SW480 (cell line): ENCODE measurements at regions not wholly inside any gene's neighbourhood (a gene's known extent, or its start where the extent isn't known, plus 50 kb on each side); places are given as distances from the start of the nearest gene placed in this dataset.
"Not testable (repeated sequence)": the region's sequence is repeated elsewhere in the genome, so short reads cannot be mapped to it uniquely, and the experiment has no call there.

Experiments
- DNase-seq: peaks from one replicate; pipeline ENCODE4 v3.0.0-alpha.2; 2016; ENCODE audit warnings: low spot score

GRCh38 chr15:20306497-20307106, 235.0 kb downstream of the GOLGA6L6 start:
- DNase-seq = not testable (repeated sequence)

- not testable (repeated sequence) for DNase-seq
These were observed 235.7 kb downstream of the GOLGA6L6 start for GRCh38 chr15:20305912-20306311.

- DNase-seq = not testable (repeated sequence)
These were observed 236.6 kb downstream of the GOLGA6L6 start for GRCh38 chr15:20305015-20305465.

GRCh38 chr15:20304282-20305014, 237.2 kb downstream of the GOLGA6L6 start:
- not testable (repeated sequence) for DNase-seq

- DNase-seq = not testable (repeated sequence)
These were observed 238.1 kb downstream of the GOLGA6L6 start for GRCh38 chr15:20303248-20304171.

GRCh38 chr15:20302141-20303069, 239.2 kb downstream of the GOLGA6L6 start:
- DNase-seq = not testable (repeated sequence)

- DNase-seq = not testable (repeated sequence)
These were observed 240.0 kb downstream of the GOLGA6L6 start for GRCh38 chr15:20301471-20302081.

GRCh38 chr15:20301041-20301390, 240.6 kb downstream of the GOLGA6L6 start:
- DNase-seq = not testable (repeated sequence)

- DNase-seq = not testable (repeated sequence)
These were observed 241.1 kb downstream of the GOLGA6L6 start for GRCh38 chr15:20300351-20301040.

- not testable (repeated sequence) for DNase-seq
These were observed 243.9 kb downstream of the GOLGA6L6 start for GRCh38 chr15:20297603-20298123.

GRCh38 chr15:20296261-20296660, 245.3 kb downstream of the GOLGA6L6 start:
- DNase-seq = not testable (repeated sequence)

- DNase-seq = no peak
These were observed 246.3 kb downstream of the GOLGA6L6 start for GRCh38 chr15:20295238-20295811.

GRCh38 chr15:20294651-20295237, 246.9 kb downstream of the GOLGA6L6 start:
- DNase-seq = no peak

GRCh38 chr15:20292422-20293005, 249.1 kb downstream of the GOLGA6L6 start:
- DNase-seq = not testable (repeated sequence)

GRCh38 chr15:20291616-20292015, 250.0 kb downstream of the GOLGA6L6 start:
- not testable (repeated sequence) for DNase-seq

- not testable (repeated sequence) for DNase-seq
These were observed 251.0 kb downstream of the GOLGA6L6 start for GRCh38 chr15:20290606-20291005.

GRCh38 chr15:20289538-20290103, 252.0 kb downstream of the GOLGA6L6 start:
- DNase-seq = not testable (repeated sequence)

- DNase-seq = not testable (repeated sequence)
These were observed 252.6 kb downstream of the GOLGA6L6 start for GRCh38 chr15:20288800-20289537.
